HG02610 (cell line): ENCODE measurements at regions not wholly inside any gene's neighbourhood (a gene's known extent, or its start where the extent isn't known, plus 50 kb on each side); places are given as distances from the start of the nearest gene placed in this dataset.
"Not testable (repeated sequence)": the region's sequence is repeated elsewhere in the genome, so short reads cannot be mapped to it uniquely, and the experiment has no call there.

Source experiments
- ATAC-seq: cut with Tn5 transposase; IDR thresholded peaks from one replicate; pipeline ENCODE4 v1.9.1; 2021; ENCODE audit warnings: mild to moderate bottlenecking, moderate library complexity; ENCODE audit not compliant: unreplicated experiment

DNA sequence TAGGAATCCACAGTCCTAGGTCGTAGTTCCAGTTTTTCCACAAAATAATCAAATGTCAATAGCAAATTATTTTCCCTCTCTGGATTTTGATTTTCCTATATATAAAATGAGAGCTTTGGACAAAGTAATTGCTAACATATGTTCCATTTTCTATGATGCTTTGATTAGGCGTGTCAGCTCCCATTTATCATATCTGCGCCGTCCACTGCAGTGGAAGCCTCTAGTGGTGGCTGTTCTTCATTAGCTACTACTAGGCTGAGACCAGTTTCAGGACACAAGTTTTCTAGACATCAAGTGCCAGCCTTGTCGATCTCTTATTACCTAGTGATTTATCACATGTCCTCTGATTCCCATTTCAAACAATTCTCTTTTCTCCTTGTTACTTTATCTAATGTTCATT is 271.5 kb downstream of the TUSC7 start:
- ATAC-seq = no peak

DNA sequence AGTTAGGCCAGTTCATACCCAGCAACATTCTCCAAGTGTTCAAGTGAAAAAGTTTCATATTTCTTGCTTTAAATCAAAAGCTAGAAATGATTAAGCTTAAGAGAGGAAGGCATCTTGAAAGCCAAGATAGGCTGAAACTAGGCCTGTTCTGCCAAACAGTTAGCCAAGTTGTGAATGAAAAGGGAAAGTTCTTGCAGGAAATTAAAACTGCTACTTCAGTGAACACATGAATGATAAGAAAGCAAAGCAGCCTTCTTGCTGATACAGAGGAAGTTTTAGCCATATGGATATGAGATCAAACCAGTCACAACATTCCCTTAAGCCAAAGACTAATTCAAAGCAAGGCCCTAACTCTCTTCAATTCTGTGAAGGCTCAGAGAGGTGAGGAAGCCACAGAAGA is 274.7 kb downstream of the TUSC7 start:
- ATAC-seq = no peak

DNA sequence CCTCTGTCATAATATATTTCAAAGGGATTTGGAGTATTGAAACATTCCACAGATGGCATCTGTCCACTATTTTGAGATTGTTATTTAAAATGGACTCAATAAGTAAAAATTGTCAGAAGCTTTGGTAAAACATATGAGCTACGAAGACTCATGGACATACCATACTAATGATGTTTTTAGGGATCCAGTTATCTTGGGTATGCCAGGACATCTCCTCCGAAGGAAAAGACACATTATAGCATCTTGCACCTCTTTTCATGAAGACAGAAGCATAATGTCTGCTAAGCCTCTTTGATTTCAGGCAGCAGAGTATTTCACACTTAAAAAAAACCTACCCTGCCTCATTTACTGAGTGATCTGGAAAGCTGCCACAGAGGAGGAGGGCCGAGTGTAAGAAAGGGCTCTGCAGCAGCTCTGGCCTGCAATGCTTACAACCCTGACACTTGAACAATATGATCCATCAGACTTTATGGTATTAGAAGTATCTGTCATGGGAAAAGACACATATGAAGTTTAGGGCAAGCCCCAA is 284.8 kb downstream of the TUSC7 start:
- no peak for ATAC-seq

DNA sequence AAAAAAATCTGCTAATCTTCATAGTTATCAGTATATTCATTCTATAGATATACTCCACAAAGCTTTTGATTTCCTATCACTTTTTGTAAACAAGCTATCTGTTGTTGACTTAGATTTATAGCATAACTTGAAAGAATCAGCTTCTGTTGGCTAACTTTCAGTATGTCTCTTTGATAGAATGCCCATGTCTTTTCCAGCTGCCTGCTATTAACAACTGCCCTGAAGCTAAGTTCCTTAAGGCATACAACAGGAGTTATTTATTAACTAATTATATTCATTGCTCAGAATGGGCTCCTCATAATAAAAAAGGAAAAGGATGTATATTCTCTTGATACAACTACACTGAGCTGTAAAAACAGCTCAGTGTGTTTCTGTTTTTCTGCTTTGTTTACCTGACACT is 293.9 kb downstream of the TUSC7 start:
- ATAC-seq = no peak

DNA sequence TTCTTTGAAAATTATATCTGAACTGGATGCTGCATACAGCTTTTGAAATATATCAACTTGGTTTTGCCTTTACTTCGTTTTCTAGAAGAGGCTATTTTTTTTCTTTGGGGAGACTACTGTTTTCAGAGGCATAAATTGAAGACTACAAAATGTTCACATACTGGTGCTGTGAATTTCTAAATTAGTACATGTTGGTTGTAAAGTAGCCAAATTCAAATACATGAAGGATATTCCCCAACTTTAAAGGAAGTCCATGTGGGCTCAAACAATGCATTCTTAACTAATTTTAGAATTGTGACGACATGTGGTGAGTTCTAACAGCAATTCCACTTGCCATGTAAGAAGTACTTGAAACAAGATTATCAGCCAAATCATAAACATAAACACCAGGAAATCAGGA is 295.7 kb downstream of the TUSC7 start:
- ATAC-seq = no peak

DNA sequence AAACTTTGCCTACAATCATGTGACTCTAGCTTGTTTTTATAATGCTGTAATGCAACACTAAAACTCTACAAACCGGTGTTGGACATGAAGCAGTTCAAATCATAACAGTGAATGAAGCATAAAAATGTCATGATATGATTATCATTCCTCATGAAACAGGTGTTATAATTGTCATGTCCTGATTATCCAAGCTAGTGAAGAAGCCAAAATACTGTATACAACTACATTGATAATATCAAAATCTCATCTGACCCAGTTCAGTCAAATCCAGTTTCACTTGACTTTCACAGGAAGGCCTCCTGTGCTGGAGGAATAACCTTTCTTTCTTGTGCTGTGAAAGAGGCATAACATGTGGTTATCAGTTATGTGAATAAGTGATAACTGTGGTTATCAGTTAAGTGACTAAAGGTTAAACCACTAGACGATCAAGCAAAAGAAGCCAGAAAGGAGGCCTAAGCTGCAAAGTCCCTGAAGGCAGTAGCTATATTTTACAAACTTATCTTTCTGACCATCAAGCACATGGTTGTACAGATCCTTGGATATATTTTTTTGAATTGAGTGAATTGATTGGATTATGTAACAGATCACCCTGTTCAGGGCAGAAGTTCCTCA is 296.4 kb downstream of the TUSC7 start:
- no peak for ATAC-seq

DNA sequence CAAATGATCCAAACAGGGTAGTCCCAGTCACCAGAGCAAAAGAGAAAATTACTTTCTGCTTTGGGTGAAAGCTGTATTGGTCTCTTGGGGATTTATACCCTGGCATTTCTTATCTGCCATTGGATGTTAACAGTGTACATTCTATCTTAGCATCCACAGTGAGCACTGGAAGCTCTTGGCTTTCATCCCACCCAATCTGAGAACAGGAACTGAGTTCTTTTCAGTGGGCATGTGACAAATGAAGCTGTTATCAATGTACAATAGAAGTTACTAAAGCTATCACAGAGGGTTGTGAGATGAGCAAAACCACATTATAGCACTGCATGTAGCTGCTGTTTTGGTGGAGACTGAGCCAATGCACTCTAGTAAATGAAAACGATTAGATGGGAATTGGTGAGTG is 300.7 kb downstream of the TUSC7 start:
- ATAC-seq = no peak

DNA sequence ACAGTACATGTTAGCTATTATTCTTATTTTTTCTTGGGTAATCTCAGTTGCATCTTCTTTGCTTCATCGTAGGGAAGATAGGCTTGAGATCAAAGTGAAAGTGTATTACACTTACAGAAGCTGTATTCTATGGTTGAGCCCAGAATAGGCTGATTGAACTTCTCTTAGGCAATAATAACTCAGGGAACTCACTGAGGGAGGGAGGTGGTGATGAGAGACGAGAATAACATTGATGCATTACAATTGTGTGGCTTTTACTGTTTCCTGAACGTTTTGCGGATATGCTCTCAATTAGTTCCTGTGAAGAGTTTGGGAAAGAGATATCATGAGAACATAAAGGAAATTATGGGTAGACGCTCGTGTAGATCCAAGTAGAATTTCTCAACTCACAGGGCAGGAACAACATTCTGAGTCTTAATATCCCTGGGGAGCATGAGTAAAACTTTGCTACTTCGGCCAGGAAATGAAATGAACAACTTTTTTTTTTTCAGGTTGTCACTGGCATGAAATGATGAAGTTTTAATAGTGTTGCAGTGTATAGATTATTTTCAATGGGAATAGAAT is 302.2 kb downstream of the TUSC7 start:
- ATAC-seq = no peak

DNA sequence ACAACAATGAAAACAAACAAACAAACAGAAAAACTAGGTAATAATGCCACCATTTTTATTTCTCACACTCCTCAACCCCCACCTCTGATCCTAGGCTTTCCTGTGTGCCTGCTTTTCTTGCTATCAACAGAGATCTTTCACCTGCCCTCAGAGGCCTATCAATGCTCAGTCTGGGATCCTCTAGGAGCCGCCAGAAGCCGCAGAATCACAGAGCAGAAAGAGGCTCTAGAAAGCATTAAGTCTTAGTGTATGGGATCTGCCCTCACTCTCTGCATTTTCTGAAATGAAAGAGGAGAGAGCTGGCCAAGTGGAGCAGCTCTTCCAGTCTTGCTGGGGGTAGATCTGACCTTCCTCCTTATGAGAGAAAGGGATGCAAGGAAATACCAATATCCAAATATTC is 306.8 kb downstream of the TUSC7 start:
- no peak for ATAC-seq

DNA sequence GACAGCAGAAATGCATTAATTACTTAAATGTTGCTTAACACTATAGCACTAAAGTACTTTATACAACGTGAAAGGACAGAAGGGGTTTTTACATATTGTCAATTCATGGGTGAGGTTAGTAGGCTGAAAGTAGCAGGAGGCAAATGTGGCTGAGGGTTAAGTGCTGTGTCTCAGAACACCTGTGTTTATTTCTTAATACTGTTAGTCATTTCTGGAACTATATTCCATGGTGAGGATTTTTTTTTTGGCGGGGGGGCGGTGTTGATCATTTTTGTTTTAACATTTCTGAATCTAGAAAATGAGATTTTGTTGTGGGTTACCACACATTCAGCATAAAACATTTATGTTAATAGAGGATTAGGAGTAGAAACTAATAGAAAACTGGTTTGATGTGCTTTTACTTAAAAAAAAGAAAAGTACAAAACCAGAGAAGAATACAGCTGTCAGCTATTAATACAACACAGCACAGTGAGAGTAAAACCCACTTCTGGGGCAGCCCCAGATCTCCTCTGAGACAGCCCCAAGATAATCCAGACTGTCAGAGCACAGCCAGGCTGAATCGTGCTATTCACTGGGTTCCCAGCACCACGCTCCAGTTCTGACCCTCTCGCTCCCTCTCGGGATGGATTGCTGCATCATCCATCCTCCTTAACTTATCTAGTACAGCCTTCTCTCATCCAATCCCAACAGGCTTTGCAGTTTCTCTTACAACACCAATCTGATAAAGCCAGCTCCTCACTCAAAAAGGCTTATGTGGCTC is 307.7 kb downstream of the TUSC7 start:
- ATAC-seq = peak; percentile 86

DNA sequence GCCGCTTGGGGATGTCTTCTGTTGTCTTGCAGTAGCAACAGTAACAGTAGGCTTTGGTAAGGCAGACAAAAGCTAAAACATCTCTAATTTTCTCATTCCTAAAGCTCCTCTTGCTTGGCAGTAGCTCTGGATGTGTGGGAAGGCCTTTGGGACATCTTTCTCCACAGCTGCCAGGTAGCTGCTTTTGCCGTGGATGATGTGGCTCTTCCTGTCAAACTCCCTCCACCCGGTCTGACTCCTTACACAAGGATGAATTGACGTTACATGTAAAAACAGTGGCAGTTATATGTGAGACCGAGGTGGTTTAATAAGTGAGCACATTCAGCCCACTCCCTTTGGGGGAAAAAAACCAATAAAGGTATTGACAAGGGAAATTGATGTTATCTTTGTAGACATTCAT is 309.1 kb downstream of the TUSC7 start:
- no peak for ATAC-seq

DNA sequence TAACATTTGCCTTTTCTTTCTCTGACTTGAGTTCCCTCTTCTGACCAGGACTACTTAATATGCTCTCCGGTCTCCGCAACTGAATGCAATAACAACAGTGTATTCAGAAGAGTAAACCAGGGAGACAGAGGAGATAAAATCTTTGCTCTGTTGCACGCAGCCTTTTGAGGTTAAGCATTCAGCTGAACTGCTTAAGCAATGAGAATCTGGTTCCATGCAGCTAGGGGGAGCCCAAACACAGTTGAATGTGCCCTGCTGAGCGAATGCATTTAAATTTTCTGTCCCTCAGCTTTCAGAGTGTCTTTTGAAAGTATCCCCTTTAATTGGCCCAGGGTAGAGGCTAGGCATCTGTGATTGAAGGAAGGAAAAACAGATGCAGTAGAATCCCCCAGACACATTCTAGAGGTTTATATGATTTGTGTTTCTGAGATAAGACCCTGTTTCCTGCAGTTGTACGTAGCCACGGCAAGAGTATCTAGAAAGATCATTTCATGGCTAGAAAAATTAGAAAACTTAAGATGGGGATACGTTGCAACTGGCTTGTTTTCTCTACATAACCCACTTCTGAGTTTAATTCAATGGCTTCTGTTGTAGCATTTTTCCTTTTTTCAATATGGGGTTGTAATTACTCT is 309.6 kb downstream of the TUSC7 start:
- ATAC-seq = peak; percentile 57

DNA sequence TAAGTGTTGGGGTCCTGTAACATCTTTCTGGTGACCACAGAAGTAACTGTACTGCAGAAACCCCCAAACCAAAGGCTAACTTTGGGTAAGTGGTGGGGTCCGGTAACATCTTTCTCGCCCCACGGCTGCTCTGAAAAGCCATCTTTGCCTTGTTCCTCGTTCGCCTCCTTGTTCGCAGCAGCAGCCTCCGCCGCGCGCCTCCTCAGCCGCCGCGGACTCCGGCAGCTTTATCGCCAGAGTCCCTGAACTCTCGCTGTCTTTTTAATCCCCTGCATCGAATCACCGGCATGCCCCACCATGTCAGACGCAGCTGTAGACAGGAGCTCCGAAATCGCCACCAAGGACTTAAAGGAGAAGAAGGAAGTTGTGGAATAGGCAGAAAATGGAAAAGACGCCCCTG is 316.8 kb downstream of the TUSC7 start:
- ATAC-seq = no peak

DNA sequence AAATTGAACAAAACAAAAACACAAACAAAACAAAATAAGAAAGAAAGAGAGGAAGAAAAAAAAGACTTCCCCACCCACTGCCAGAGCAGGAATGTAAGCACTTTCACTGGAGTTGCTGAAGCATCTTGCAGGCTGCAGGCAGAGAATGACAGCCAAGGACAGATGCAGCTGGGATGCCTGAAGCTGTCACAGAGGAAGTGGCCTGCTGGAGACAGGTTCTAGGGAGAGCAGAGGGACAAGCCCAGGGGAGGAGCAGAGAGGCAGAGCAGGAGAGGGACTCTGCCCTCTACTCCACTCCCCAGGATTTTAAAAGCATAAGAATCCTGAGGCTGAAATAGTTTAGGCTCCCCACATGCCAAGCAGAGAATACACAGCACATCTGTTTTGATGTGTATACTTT is 326.2 kb downstream of the TUSC7 start:
- ATAC-seq = no peak

DNA sequence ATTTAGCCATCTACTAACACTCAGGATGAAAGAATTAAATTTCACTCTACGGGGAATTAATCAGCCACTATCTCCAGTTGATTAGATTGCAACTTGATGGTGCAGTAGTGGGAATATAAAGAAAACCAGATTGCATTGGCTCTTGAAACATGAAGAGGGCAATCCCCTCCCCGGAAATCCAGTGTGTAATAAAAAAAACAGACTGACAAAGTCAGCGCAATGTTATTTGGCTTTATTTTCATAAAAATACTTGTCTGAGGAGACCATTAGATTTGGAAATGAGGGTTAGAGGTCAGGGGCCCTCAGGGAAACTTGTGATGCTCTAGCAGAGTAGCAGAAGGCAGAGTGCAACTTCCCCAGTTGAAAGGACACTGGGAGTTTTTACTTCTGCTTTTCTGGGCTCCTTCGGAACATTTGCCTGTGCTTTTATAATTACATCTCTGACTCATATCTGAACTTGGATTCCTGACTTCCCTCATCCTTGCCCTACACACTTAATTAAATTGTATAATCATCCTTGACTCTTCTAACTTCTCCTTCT is 326.8 kb downstream of the TUSC7 start:
- no peak for ATAC-seq

DNA sequence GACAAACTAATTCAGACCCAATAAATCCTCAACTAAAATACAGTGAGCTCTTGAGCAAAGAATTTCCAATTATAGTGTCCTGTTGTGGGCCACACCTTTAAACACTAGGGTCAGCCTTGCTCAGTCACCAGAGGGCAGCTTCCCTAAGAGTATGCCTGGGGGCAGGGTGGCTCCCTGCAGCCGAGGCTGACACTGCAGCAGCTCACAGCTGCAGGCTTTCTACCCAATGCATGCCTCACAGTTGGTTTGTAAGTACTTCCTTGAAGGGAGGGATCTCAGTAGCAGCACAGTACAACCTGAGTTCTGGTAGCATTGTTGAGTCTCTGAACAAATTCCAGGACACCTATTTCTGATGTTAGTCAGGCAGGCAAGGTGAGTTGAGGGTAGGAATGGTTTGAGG is 335.6 kb downstream of the TUSC7 start:
- ATAC-seq = no peak

DNA sequence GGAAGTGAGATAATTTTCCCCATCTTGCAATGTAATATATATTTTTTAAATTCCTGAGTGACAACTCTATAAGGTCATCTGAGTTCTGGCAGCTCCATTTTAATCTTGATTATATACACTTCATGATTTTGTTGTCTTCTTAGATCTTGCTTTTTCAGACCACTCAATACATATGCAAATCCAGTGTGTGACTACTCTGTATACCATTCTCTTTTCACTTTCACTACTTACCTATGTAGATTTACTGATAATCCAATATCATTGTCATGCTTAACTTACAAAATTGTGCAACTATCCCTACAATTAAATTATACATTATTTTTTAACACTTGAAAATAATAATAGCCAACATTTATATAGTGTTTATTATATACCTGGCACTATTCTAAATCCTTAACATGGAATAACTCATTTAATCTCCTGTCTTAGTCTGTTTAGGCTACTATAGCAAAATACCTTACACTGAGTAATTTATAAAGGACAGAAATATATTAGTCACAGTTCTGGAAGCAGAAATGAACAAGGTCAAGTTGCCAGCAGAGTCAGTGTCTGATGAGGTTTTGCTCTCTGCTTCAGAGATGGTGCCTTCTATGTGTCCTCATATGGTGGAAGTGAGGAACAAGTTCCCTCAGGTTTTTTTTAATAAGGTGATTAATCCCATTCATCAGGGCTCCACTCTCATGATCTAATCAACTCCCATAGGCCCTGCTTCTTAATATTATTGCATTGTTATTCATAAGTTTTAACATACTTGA is 338.5 kb downstream of the TUSC7 start:
- ATAC-seq = no peak

DNA sequence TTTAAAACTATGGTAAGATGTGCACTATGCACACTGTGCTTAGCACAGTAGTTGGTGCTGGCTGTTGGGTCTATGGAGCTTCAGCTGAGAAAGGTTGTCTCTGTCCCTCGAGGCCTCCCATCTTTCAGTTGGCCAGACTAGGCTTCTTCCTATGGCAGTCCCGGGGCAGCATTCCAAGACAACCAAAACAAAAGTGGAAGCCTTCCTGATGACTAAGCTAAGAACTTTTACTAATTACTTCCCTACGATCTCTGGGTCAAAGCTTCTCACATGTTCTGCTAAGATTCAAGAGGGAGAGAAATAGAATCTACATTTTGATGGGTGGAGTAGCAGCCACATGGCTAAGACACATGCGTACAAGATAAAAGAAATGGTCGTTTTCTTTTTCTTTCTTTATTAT is 342.8 kb downstream of the TUSC7 start:
- no peak for ATAC-seq

DNA sequence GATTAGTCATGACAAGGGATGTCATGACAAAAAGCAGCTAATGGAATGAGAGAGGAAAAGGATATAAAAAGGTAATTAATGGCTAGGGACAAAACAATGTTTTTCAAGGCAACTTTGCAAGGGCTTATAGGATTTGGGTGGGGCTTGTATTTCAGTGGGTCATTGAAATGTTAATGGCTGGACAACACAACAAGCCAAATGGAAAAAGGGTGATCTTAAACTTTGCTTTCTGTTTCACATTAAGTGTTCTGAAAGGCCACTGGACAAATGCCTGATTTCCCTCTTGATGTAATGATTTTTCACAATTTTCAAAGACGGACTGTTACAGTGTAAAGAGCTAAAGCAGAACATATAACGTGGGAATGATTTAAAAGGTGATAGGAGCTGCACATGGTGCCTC is 345.0 kb downstream of the TUSC7 start:
- ATAC-seq = no peak

DNA sequence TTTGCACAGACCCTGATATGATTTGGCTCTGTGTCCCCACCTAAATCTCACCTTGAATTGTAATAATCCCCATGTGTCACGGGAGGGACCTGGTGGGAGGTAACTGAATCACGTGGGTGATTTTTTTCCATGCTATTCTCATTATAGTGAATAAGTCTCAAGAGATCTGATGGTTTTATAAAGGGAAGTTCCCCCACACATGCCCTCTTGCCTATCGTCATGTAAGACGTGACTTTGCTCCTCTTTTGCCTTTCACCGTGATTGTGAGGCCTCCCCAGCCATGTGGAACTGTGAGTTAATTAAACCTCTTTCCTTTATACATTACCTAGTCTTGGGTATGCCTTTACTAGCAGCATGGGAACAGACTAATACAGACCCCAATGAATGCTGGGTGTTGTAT is 347.4 kb downstream of the TUSC7 start:
- ATAC-seq = not testable (repeated sequence)
